NCI-H2171 (cell line): ENCODE measurements at regions not wholly inside any gene's neighbourhood (a gene's known extent, or its start where the extent isn't known, plus 50 kb on each side); places are given as distances from the start of the nearest gene placed in this dataset.

Source experiments
- DNase-seq: peaks from one replicate; lab custom pipeline; 2025; lab: John Stamatoyannopoulos, UW

DNA sequence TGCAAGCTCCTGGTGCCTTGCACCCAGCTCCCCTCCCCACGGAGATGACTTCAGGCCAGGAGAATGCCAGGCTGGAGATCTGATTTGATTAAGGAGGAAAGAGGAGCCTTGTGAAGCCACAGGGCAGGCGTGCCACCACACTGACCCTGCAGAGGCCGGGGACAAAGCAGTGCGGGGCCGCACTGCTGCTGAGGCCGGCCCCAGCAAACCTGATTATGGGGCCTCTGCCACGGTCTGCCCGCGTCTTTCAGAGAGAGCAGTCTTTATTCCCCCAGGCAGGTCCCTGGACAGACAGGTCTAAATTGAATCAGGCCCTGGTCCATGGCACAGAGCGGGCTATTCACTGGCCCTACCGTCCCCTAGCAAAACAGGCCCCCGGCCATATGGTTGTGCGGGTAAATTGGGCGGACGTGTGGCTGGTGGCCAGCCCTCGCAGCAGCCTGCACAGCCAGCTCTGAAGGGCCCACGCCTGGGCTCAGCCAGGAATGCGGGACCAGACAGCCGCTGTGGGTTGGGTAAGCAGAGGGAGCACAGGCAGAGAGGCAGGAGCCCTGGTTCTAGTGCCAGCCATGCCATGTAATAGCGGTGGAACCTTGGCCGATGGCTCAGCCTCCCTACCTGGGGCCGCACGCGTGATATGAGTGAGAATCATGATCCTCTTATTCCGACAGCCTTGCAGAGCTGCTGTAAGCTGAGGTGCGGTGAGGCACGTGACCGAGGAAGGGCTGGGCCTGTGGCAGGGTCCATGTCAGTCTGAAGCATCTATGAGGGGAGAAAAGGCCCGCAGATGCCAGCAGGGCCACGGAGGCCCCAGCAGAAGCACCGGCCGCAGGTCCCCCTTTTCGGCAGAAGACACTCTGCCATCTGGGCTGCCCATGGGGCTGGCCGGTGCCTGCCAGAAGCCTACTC lies 97.3 kb upstream of the MYCN start:
- DNase-seq: no peak

DNA sequence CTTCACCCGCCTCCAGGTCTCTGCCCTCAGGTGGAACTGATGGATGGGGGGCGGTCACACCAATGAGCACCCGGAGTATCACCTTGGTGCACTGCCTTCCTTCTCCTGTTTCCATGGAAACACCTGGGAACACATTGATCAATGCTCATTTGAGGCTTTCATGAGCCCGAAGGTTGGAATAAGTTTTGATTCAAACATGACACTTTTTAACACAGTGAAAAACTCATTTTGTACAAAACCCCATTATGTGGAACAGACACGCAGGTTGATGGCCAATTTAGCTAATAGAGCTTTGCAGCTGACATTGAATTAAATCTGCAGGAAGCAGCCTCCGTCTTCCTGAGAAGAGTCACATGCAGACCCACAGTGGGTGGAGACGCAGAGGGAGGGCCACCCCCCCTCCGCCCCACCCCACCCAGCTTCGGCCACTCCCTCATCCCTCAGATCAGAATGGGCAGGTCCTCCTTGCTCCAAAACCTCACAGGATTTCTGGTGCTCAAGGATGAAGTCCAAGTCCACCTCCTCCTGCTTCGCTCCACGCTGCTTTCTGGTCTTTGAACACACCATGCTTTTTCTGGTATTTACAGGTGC lies 96.0 kb upstream of the MYCN start:
- no peak for DNase-seq

DNA sequence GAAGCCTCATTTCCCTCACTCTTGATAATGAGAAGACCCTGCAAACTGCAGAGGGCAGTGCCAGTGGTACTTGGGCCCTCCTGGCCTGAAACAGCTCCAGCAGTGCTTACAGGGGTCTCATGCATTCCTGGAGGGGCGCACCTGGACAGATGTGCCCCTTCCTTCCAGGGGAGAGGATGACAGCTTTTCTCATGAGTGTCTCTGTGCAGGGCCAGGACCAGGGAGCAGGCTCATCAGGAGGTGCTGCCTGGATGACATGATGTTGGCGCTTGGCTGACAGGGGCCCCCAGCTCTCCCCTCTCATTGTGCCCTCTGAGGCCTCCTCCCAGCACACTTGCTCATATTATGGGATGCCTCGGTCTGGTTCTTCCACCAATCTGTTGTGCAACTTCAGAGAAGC lies 95.1 kb upstream of the MYCN start:
- DNase-seq: no peak

DNA sequence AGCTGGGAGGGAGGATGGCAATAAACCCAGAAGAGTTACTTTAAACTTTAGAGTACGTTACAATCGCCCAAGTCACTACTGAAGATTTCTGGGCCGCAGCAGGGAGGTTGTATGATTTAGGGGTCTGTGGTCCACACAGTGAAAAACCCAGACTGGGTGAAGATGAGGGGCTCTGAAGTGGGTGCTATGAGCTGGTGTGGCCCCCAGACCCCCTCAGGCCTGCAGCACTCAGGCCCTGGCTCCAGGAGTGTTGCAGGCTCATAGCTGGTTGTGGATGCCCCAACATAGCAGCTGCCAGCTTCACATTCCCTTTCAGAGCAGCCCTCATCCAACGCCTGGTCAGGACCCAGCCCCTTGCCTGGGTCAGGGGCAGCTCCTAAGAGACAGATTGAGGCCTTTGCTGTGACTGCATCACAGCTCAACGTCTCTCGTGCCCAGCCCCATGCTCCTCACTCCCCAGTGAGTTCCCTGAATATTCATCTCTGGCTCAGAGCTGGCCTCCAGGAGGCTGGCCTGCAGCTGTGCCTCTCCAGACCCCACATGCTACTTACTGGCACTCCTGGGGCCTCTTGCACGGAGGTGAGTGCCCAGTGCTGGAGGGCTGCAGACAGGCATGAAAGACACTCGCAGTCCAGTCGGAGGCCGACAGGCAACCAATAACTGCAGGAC lies 94.5 kb upstream of the MYCN start:
- DNase-seq: no peak

DNA sequence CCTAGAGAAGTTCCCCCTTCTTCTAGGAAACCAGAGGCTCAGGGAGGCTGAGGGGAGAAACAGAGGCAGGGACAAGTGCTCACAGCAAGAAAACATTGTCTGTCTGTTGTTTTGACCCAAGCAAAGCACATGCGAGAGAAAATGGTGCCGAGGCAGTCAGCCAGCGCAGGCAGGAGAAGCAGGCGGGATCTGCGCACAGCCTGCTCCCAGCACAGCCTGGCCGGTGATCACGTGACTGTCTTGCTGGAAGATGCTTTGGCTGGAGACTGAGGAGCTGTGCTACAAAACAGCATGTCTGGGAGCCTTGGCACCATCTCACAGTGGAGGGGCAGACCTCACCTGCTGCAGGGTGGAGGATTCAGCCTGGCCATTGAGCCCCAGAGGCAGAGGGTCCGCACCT lies 93.7 kb upstream of the MYCN start:
- DNase-seq: no peak

DNA sequence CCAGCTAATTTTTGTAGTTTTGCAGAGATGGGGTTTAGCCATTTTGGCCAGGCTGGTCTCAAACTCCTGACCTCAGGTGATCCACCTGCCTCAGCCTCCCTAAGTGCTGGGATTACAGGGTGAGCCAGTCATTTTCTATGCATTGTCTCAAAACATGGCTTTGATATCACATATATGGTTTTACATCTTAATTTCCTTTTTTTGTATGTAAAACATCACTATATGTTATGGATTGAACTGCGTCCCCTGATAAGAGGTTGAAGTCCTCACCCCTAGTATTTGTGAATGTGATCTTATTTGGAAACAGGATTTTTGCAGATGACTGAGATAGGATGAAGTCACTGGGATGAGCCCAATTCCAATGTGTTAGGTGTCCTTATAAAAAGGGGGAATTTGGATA lies 89.8 kb upstream of the MYCN start:
- no peak for DNase-seq

DNA sequence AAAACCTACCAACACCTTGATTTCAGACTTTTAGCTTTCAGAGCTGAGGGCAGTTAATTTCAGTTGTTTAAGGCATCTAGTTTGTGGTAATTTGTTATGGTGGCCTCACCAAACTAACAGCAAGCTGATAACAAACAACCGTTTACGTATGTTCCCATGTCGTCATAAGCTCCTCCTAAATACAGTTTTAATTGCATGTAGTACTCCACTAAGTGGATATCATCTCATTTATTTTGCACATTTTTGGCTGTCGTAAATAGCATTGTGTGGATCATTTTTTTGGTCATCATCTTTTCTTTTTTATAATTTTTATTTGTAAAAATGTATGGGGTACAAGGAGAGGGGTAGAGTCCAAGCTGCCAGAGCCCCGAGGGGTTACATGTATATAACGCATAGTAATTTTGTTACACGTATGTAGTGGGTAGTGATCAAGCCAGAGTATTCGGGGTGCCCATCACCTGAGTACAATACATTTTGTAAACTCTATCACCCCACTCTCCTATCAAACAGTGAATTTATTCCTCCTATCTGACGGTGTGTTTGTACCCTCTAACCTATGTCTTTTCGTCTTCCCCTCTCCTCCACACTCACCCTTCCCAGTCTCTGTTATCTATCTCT lies 89.2 kb upstream of the MYCN start:
- no peak for DNase-seq

DNA sequence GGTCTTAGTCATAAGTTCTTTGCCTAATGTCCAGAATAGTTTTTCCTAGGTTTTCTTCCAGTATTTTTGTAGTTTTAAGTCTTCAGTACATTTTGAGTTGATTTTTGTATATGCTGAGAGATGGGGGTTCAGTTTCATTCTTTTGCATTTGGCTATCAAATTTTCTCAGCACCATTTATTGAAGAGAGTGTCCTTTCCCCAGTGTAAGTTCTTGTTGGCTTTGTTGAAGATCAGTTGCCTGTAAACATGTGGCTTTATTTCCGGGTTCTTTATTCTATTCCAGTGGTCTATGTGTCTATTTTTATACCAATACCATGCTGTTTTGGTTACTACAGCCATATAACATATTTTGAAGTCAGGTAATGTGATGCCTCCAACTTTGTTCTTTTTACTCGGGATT lies 87.5 kb upstream of the MYCN start:
- no peak for DNase-seq

DNA sequence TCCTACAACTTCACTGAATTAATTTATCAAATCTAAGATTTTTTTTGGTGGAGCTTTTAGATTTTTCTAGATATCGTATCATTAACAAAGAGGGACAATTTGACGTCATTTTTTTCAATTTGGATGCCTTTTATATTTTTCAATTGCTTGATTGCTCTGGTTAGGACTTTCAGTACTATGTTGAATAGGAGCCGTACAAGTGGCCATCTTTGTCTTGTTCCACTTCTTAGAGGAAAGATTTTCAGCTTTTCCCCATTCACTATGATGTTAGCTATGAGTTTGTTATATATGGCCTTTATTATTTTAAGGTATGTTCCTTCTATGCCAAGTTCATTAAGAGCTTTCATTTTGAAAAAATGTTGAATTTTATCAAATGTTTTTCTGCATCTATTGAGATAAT lies 86.4 kb upstream of the MYCN start:
- DNase-seq: no peak

DNA sequence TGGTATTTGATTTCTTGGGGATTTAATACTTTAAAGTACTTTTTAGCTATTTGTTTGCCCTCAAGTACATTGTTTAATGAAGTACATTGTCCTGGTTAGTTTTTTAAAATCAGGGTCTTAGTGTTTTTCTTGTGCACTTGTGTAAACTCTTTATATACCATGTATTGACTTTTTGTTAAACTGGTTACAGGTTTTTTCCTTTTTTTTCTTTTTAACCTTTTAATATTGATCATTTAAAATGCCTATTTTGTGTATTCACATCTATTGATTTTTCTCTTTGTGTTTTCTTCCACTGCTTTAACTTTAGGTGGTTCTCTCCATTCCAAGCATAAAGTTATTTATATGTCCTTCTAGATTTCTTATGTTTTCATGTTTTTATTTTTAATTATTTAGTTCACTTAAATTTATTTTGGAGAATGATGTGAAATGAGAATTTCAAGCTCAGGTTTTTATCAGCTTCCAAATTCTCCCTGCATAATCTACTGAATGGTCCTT lies 84.5 kb upstream of the MYCN start:
- DNase-seq: no peak

DNA sequence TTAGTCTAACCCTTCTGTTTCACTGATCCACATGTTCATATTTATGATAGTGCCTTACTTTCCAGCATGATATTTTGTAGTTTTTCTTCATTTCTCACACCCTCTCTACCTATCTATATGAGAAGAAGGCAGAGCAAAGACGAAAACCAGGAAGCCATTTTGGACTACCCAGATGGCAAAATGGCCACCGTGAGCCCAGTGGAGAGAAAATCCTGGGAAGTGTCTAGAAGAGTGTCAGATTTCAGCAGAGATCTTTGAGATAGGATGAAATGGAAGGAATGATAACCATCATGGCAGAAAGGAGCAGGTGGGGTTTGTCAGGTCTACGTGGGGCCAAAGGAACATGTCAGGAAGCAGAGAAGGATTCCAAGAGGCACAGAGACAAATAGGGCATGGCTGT lies 84.0 kb upstream of the MYCN start:
- no peak for DNase-seq

DNA sequence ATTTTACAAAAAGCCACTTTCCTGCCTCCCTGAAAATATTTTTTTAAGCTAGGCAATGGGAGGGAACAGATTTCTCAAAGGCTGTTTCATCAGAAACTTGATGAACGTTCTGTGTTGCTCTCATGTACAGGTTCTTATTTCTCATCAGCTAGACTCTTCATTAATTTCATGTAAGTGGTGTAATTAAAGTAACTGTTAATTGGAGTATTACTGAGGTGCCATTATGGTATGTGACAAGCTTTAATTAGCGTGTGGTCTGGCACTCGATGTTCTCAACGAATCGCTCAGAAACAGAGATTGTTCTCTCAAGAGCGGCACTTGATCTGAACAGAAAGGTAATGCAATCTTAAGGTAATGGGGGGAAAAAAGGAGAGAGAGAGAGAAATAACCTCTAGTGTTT lies 81.9 kb upstream of the MYCN start:
- DNase-seq: no peak

DNA sequence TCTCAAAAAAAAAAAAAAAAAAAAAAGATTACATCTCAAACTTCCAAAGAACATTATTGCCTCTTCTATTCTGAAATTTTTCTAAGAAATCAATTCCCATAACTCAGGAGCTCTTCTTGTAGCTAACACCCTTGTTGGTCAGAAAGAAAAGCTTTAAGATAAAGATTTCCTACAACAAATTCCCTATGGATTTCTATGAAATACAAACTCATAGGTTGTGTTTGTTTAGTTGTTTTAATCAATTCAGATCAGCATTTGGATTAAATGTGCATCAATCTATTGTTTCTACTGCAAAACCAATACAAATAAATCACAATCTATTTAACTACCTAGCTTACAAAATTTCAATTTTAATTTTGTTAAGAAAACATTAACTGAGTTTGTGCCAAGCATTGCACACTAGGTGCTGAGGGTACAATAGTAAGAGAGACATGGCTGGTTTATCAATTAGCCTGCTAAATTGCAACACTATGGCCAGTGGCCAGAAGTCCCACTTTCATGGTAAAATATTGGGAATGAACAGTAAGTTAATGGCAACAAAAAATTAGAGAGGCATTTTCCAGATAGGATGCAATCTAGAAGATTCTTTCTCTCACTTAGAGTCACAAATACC lies 80.2 kb upstream of the MYCN start:
- DNase-seq: no peak

DNA sequence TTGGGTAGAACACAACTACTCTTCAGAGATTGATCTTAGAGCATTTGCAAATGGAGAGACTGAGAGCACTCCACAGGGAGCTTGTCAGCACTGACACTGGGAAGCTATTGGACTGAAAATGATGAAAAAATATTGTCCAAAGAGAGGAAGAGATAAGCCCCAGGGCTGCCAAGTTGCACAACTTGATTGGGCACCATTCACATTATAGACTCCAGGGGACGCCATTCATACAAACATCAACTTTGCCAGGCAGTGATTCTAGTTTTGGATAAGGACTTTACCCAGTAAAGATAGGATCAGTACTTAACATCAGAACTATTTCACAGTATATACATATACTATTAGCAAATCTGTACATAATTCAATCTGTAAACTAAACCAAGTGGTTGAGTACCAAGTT lies 79.6 kb upstream of the MYCN start:
- no peak for DNase-seq

DNA sequence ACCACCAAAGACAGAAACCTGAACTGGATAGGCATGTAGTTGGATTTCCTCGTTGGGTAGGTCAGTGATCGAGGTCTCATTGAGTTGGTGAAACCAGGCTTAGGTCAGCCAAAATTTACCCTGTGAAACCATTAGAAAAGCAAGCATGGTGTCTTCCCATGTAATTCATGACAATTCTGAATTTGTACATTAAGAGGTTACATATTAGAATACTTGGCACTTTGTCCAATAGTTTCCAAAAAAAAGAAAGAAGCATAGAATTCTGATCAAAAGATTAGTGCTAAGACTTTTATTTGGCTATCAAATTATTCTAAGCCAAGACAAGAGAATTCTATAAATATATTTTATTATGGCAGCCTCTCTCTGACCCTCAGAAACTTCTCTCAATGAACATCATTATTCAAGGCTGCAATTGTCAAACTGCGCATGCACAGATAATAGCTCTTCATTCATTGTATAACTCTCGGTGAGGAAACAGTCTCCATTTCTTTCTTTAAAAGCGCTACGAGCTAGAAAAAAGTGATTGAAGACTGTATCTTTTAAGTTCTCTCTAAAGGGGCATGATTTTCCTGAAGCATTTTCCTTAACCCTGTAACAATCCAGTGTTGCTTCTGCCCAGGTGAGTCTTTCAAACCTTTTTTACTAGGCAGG lies 79.1 kb upstream of the MYCN start:
- no peak for DNase-seq

DNA sequence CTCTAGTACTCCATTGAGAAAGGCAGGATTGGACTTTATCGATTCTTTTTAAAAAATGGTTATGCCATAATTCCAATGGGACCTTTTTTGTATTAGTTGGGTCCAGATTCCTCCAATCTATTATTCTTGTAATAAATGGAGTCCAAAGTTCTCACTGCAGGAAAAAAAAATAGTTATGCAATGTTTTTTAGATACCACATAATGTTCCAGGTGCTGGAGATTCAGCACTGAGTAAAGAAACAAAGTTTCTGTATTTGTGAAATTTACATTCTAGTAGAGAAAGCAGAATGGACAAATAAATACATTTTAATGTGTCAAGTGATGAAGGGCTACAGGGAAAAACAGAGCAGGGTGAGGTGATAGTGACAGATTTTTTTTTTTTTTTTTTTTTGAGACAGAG lies 78.5 kb upstream of the MYCN start:
- DNase-seq: no peak

DNA sequence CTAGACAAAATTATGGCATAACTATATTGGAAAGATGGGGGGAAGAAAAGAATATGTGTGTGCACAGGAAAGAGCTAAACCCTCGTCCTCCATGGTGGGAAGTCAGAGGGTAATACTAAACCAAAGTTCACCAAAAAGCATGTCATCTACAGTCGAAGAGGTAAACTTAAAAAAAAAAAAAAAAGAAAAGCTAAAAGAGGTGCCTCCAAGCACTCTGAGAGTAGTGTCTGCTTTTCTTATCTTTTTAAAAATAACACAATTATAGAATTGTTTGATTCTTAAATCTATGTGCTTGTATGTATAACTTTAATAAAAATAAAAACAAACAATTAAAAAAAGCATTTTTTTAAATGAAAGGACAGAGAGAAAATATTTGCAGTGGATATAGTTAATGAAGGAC lies 77.3 kb upstream of the MYCN start:
- DNase-seq: no peak

DNA sequence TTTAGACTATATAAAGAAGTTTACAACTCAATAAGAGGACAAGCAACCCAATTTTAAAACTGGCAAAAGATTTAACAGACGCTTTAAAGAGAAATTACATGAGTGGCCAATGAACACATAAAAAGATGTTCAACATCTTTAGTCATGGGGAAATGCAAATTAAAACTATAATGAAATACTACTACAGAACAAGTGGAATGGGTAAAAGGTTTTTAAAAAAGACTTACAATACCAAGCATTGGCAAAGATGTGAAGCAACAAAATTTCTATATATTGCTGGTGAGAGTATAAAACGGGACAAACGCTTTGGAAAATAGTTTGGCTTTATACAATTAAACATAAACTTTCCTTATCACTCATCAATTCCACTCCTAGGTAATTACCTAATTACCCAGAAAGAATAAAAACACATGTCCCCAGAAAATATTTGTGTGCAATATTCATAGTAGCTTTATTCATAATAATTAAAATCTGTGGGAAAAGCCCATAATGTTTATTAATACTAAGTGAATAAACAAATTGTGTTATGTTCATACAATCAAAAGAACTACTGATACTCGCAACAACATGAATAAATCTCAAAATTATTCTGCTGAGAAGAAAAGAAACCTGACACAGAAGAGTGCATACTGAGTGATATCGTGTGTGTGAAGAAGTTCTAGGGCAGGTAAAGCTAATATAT lies 76.7 kb upstream of the MYCN start:
- DNase-seq: no peak

DNA sequence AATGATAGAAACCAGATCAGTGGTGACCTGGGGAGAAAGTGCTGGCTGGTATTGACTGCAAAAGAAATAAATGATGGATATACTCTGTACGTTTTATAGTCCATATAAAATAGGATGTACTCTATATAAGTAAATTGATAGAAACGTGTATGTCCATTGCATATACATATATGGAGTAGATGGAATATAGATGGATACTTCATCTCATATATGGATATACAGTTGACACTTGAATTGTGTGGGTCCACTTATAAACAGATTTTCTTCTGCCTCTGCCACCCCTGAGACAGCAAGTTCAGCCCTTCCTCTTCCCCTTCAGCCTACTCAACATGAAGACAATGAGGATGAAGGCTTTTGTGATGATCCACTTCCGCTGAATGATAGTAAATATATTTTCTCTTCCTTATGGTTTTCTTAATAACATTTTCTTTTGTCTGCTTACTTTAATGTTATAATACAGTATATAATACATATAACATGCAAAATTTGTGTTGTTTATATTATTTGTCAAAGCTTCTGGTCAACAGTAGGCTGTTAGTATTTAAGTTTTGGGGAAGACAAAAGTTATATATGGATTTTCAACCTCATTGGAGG lies 76.1 kb upstream of the MYCN start:
- DNase-seq: no peak

DNA sequence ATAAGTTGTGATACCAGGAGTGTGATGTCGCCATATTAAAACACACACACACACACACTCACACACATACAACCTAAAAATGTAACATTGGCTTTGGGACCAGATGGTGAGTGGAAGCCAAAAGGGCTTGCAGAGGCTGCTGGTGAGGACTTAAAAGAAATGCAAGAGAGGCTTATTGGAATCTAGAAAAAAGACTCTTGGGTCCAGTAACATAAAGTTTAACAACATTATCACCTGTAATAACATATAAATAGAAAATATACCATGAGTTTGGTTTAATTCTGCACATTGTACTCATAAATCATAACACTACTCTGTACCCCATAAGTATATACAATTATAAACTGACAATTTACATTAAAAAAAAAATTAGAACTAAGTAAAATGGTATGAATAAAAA lies 74.4 kb upstream of the MYCN start:
- no peak for DNase-seq
